ENCODE measurements at regions not wholly inside any gene's neighbourhood (a gene's known extent, or its start where the extent isn't known, plus 50 kb on each side); places are given as distances from the start of the nearest gene placed in this dataset.

- H3K4me3 ChIP-seq (IDR thresholded peaks at IDR 0.05; ENCODE audit: insufficient read depth, low read depth, low read length): no peak overlapping the region
- no peaks in the 10 kb centered on the region for H4K20me1 ChIP-seq (ENCODE audit: insufficient read depth)
- H3K36me3 ChIP-seq (ENCODE audit: insufficient read depth): no peaks in the 10 kb centered on the region
- H3K9ac ChIP-seq: no peak overlapping the region
- no peak overlapping the region for H2AFZ ChIP-seq (ENCODE audit: low read depth)
- peaks cover 3% of the 10 kb centered on the region; the same call in 1 of the 2 replicates for H3K27me3 ChIP-seq (ENCODE audit: insufficient read depth, low read depth)
- no peak overlapping the region for H3K4me2 ChIP-seq
- no peaks in the 10 kb centered on the region for H3K79me2 ChIP-seq (ENCODE audit: insufficient read depth, low read depth)
- TF ChIP-seq, protein P1, sequence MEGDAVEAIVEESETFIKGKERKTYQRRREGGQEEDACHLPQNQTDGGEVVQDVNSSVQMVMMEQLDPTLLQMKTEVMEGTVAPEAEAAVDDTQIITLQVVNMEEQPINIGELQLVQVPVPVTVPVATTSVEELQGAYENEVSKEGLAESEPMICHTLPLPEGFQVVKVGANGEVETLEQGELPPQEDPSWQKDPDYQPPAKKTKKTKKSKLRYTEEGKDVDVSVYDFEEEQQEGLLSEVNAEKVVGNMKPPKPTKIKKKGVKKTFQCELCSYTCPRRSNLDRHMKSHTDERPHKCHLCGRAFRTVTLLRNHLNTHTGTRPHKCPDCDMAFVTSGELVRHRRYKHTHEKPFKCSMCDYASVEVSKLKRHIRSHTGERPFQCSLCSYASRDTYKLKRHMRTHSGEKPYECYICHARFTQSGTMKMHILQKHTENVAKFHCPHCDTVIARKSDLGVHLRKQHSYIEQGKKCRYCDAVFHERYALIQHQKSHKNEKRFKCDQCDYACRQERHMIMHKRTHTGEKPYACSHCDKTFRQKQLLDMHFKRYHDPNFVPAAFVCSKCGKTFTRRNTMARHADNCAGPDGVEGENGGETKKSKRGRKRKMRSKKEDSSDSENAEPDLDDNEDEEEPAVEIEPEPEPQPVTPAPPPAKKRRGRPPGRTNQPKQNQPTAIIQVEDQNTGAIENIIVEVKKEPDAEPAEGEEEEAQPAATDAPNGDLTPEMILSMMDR (conservative IDR thresholded peaks at IDR 0.05; ENCODE audit: low read depth, low read length): no peak
- no peak overlapping the region for H3K27ac ChIP-seq
- H3K4me1 ChIP-seq (ENCODE audit: low read depth, poor library complexity, severe bottlenecking): no peaks in the 10 kb centered on the region
Observed at GRCh38 chr1:37162059-37162458, 127.7 kb upstream of the GRIK3 start.

DNA sequence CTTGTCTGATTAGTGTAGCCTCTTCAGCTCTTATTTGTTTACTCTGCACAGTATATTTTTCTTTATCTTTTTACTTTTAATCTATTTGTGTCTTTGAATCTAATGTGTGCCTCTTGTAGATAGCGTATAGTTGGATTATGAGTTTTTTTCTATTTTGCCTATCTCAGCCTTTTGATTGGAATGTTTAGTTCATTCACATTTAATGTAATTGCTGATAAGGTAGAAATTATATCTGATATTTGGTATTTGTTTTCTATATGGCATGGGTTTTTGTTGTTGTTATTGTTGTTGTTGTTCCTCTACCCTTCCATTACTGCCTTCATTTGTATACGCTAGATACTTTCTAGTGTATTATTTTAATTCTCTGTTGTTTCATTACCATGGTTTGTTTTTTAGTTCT is 131.7 kb upstream of the GRIK3 start:
- TF ChIP-seq, protein P1 (conservative IDR thresholded peaks at IDR 0.05; ENCODE audit: low read depth, low read length): no peak
- no peak overlapping the region for H3K9ac ChIP-seq
- H3K36me3 ChIP-seq (ENCODE audit: insufficient read depth): no peaks in the 10 kb centered on the region
- H3K4me3 ChIP-seq (IDR thresholded peaks at IDR 0.05; ENCODE audit: insufficient read depth, low read depth, low read length): no peak overlapping the region
- H3K4me1 ChIP-seq (ENCODE audit: low read depth, poor library complexity, severe bottlenecking): no peaks in the 10 kb centered on the region
- H3K27ac ChIP-seq: no peak overlapping the region
- H3K79me2 ChIP-seq (ENCODE audit: insufficient read depth, low read depth): no peaks in the 10 kb centered on the region
- H4K20me1 ChIP-seq (ENCODE audit: insufficient read depth): no peaks in the 10 kb centered on the region
- H2AFZ ChIP-seq (ENCODE audit: low read depth): no peak overlapping the region
- peaks cover 10% of the 10 kb centered on the region; the same call in 1 of the 2 replicates for H3K27me3 ChIP-seq (ENCODE audit: insufficient read depth, low read depth)
- no peak overlapping the region for H3K4me2 ChIP-seq

DNA sequence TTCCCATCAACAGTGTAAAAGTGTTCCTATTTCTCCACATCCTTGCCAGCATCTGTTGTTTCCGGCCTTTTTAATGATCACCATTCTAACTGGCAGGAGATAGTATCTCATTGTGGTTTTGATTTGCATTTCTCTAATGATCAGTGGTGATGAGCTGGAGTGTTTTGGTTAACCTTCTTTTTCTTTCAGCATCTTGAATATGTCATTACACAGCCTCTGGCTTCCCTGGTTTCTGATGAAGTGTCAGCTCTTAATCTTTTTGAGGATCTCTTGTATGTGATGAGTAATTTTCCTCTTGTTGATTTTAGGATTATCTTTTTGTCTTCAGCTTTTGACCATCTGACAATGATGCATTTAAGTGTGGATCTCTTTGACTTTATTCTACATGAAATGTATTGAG is 133.2 kb upstream of the GRIK3 start:
- TF ChIP-seq, protein P1 (conservative IDR thresholded peaks at IDR 0.05; ENCODE audit: low read depth, low read length): no peak
- H3K79me2 ChIP-seq (ENCODE audit: insufficient read depth, low read depth): no peaks in the 10 kb centered on the region
- no peak overlapping the region for H3K4me2 ChIP-seq
- H3K9ac ChIP-seq: no peak overlapping the region
- no peak overlapping the region for H2AFZ ChIP-seq (ENCODE audit: low read depth)
- H4K20me1 ChIP-seq (ENCODE audit: insufficient read depth): no peaks in the 10 kb centered on the region
- H3K27ac ChIP-seq: no peak overlapping the region
- peaks cover 15% of the 10 kb centered on the region; the same call in 1 of the 2 replicates for H3K27me3 ChIP-seq (ENCODE audit: insufficient read depth, low read depth)
- no peaks in the 10 kb centered on the region for H3K4me1 ChIP-seq (ENCODE audit: low read depth, poor library complexity, severe bottlenecking)
- H3K4me3 ChIP-seq (IDR thresholded peaks at IDR 0.05; ENCODE audit: insufficient read depth, low read depth, low read length): no peak overlapping the region
- H3K36me3 ChIP-seq (ENCODE audit: insufficient read depth): no peaks in the 10 kb centered on the region

- Histone ChIP-seq H3K27me3 (ENCODE audit: insufficient read depth, low read depth) (peaks cover 11% of the 10 kb centered on the region; the same call in 1 of the 2 replicates), H3K36me3 (ENCODE audit: insufficient read depth) (no peaks in the 10 kb centered on the region), H3K4me2 (no peak overlapping the region), H3K4me3 (IDR thresholded peaks at IDR 0.05; ENCODE audit: insufficient read depth, low read depth, low read length) (no peak overlapping the region), H3K9ac (no peak overlapping the region), H4K20me1 (ENCODE audit: insufficient read depth) (no peaks in the 10 kb centered on the region), H3K27ac (no peak overlapping the region), H2AFZ (ENCODE audit: low read depth) (no peak overlapping the region), H3K79me2 (ENCODE audit: insufficient read depth, low read depth) (no peaks in the 10 kb centered on the region), H3K4me1 (ENCODE audit: low read depth, poor library complexity, severe bottlenecking) (no peaks in the 10 kb centered on the region)
- TF ChIP-seq, protein P1 (conservative IDR thresholded peaks at IDR 0.05; ENCODE audit: low read depth, low read length): no peak
Observed at GRCh38 chr1:37169241-37169640, 134.9 kb upstream of the GRIK3 start.
